Uterus (tissue), 2 donors: ENCODE measurements at regions not wholly inside any gene's neighbourhood (a gene's known extent, or its start where the extent isn't known, plus 50 kb on each side); places are given as distances from the start of the nearest gene placed in this dataset.

Experiments
- POLR2A ChIP-seq, 2 donors: fragments of 450-650 bp; IDR thresholded peaks; one replicate each; pipeline ENCODE4 v1.6.1; 2016; ENCODE audit warnings: antibody characterized with exemption in 2 of 2, mild to moderate bottlenecking in 1 of 2, moderate library complexity in 1 of 2
- TF ChIP-seq, protein P1 (sequence below), 4 experiments: fragments of 200-600 bp in 2 of 4; fragments of 450-650 bp in 2 of 4; sonication (generic) in 2 of 4; IDR thresholded peaks; one replicate each; pipeline ENCODE4 v1.5.1; 2016 to 2019; ENCODE audit warnings: antibody characterized with exemption in 4 of 4, mild to moderate bottlenecking in 2 of 4, moderate library complexity in 1 of 4

- TF ChIP-seq POLR2A (IDR thresholded peaks at IDR 0.05), result no peak
- TF ChIP-seq, protein P1, sequence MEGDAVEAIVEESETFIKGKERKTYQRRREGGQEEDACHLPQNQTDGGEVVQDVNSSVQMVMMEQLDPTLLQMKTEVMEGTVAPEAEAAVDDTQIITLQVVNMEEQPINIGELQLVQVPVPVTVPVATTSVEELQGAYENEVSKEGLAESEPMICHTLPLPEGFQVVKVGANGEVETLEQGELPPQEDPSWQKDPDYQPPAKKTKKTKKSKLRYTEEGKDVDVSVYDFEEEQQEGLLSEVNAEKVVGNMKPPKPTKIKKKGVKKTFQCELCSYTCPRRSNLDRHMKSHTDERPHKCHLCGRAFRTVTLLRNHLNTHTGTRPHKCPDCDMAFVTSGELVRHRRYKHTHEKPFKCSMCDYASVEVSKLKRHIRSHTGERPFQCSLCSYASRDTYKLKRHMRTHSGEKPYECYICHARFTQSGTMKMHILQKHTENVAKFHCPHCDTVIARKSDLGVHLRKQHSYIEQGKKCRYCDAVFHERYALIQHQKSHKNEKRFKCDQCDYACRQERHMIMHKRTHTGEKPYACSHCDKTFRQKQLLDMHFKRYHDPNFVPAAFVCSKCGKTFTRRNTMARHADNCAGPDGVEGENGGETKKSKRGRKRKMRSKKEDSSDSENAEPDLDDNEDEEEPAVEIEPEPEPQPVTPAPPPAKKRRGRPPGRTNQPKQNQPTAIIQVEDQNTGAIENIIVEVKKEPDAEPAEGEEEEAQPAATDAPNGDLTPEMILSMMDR (IDR thresholded peaks at IDR 0.05), result no peak
Observed at GRCh38 chr10:57979956-57980355, 287.7 kb downstream of the IPMK start.
